Ishikawa (cell line): ENCODE measurements at regions not wholly inside any gene's neighbourhood (a gene's known extent, or its start where the extent isn't known, plus 50 kb on each side); places are given as distances from the start of the nearest gene placed in this dataset.

Experiments used
- EP300 ChIP-seq: IDR thresholded peaks from 2 replicates; pipeline ENCODE4 v1.6.1; 2012; ENCODE audit warnings: borderline replicate concordance
- RAD21 ChIP-seq: IDR thresholded peaks from 2 replicates; pipeline ENCODE4 v1.6.1; 2012; ENCODE audit warnings: low read depth
- TAF1 ChIP-seq: IDR thresholded peaks from 2 replicates; pipeline ENCODE4 v1.6.1; 2012; ENCODE audit warnings: low read depth, mild to moderate bottlenecking

DNA sequence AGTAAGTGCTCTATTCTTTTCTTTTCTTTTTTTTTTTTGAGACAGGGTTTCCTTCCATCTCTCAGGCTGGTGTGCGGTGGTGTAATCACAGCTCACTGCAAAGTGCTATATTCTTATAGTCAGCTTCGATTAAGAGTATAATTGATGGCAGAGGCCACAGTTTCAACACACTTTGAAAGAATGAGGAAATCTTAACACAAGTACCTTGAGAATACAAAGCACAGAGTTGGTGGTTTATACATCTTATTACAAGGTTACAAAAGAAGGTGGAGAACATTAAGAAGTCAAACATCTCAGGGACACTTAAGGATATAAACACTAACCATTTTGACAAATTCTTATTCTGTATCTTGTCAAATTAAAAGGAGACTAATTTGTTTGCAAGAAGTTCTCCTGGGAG is 180.5 kb downstream of the SOD2 start:
- TF ChIP-seq EP300 (no peak), TAF1 (no peak), RAD21 (no peak)
